Caco-2 (cell line): ENCODE measurements at regions not wholly inside any gene's neighbourhood (a gene's known extent, or its start where the extent isn't known, plus 50 kb on each side); places are given as distances from the start of the nearest gene placed in this dataset.

Source experiments
- BruUV-seq: library from RNA; stranded (reverse); fragments of 400-500 nt; replicated peaks from 2 replicates; lab custom pipeline; 2021; lab: Mats Ljungman, UMichigan
- CTCF ChIA-PET: fragments of 300-600 bp; sonication (Branson Sonifier 250); formaldehyde crosslinking; loops from one replicate; lab custom pipeline; 2022; ENCODE audit warnings: antibody characterized with exemption; lab: Charles Lee
- POLR2A ChIA-PET: fragments of 300-600 bp; sonication (Branson Sonifier 250); formaldehyde crosslinking; loops from one replicate; lab custom pipeline; 2022; ENCODE audit warnings: antibody characterized with exemption; lab: Charles Lee
- DNase-seq, 2 experiments: peaks; one replicate each; pipeline versions ENCODE4 v3.0.0 to v3.0.0-alpha.2; 2020 to 2022
- H3K27me3 ChIP-seq: replicated peaks from 2 replicates; pipeline ENCODE4 v1.6.0; 2011; ENCODE audit warnings: low read length; ENCODE audit not compliant: control insufficient read depth, insufficient read depth
- H3K36me3 ChIP-seq: 2 replicates; pipeline ENCODE4 v1.5.1; 2011; ENCODE audit warnings: low read length; ENCODE audit not compliant: control insufficient read depth, insufficient read depth
- H3K4me1 ChIP-seq: fragments of 250-450 bp; sonication (Bioruptor Pico); 2 replicates; pipeline ENCODE4 v1.5.1; 2020; ENCODE audit warnings: mild to moderate bottlenecking
- H3K4me3 ChIP-seq: 2 replicates; pipeline ENCODE4 v1.5.1; 2011; ENCODE audit warnings: low read depth, mild to moderate bottlenecking, control low read depth, low read length
- H3K9me3 ChIP-seq: fragments of 250-450 bp; sonication (Bioruptor Pico); 2 replicates; pipeline ENCODE4 v1.5.1; 2020; ENCODE audit warnings: mild to moderate bottlenecking, moderate library complexity
- H3K27ac Mint-ChIP-seq: one replicate; pipeline ENCODE4 v1.8.0; 2022; ENCODE audit warnings: mixed read lengths; ENCODE audit not compliant: unreplicated experiment
- H3K27me3 Mint-ChIP-seq: one replicate; pipeline ENCODE4 v1.8.0; 2022; ENCODE audit warnings: mixed read lengths; ENCODE audit not compliant: insufficient read depth, unreplicated experiment
- H3K36me3 Mint-ChIP-seq: one replicate; pipeline ENCODE4 v1.8.0; 2022; ENCODE audit warnings: mild to moderate bottlenecking, mixed read lengths; ENCODE audit not compliant: insufficient read depth, unreplicated experiment
- H3K4me1 Mint-ChIP-seq: one replicate; pipeline ENCODE4 v1.8.0; 2022; ENCODE audit warnings: low read depth, mixed read lengths; ENCODE audit not compliant: unreplicated experiment
- H3K4me3 Mint-ChIP-seq: one replicate; pipeline ENCODE4 v1.8.0; 2022; ENCODE audit warnings: mild to moderate bottlenecking, moderate library complexity, mixed read lengths; ENCODE audit not compliant: unreplicated experiment
- H3K9me3 Mint-ChIP-seq: one replicate; pipeline ENCODE4 v1.8.0; 2022; ENCODE audit warnings: mixed read lengths; ENCODE audit not compliant: unreplicated experiment
- CTCF ChIP-seq, 2 experiments: fragments of 200-600 bp in 1 of 2; IDR thresholded peaks; 1 replicate in 1 of 2; 2 replicates in 1 of 2; pipeline versions ENCODE4 v1.5.1 to v1.8.0; 2011 to 2022; ENCODE audit warnings: antibody characterized with exemption in 1 of 2, control low read depth in 1 of 2, inconsistent platforms in 1 of 2, low read depth in 1 of 2, low read length in 1 of 2, mild to moderate bottlenecking in 1 of 2, moderate library complexity in 1 of 2; ENCODE audit not compliant: insufficient read depth in 1 of 2, severe bottlenecking in 1 of 2, unreplicated experiment in 1 of 2
- intact Hi-C: fragments of 100-400 bp; cut with micrococcal nuclease; formaldehyde crosslinking; loops from one replicate; pipeline ENCODE4 v1.10.0; 2022; ENCODE audit not compliant: unreplicated experiment

DNA sequence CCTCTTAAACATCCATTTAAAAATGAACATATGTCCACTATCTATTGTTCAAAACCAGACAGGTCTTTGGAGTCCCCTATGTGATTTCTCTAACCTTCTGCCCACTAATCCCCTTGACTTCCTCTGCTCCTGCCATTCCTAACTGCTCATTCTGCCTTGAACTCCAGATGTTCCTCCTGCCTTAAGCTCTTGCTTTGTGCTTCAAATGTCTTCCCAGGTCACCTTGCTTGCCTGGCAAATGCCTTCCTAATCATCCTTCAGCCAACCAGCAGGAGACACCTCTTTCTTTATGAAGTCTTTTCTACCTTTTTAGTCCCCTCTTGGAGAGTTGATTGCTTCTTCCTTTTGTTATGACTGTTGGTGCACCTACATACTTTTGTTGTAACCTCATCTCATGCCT is 1043.0 kb upstream of the CHAC2 start:
- POLR2A ChIA-PET = no interaction called here
- CTCF ChIA-PET = no interaction called here

GRCh38 chr2:52717836-52718235 is 1049.8 kb upstream of the CHAC2 start:
- no peak overlapping the region for H3K27ac Mint-ChIP-seq
- CTCF ChIA-PET = no interaction called here
- H3K27me3 Mint-ChIP-seq = peaks cover 3% of the 10 kb centered on the region
- no peaks in the 10 kb centered on the region for H3K9me3 Mint-ChIP-seq
- POLR2A ChIA-PET = no interaction called here
- no peak overlapping the region for H3K4me3 Mint-ChIP-seq
- no peak for TF ChIP-seq CTCF (IDR thresholded peaks at IDR 0.05; ENCODE audit: insufficient read depth in 1 of 2, low read depth in 1 of 2, low read length in 1 of 2, severe bottlenecking in 1 of 2, unreplicated experiment in 1 of 2)
- Histone ChIP-seq H3K9me3 (no peaks in the 10 kb centered on the region), H3K27me3 (no peaks in the 10 kb centered on the region), H3K36me3 (no peaks in the 10 kb centered on the region), H3K4me3 (no peak overlapping the region), H3K4me1 (no peaks in the 10 kb centered on the region)
- peaks cover 7% of the 10 kb centered on the region for H3K4me1 Mint-ChIP-seq
- BruUV-seq = no TSS peak
- no peak for DNase-seq
- H3K36me3 Mint-ChIP-seq = no peaks in the 10 kb centered on the region
- intact Hi-C loops = no loop called here

More for the DNA sequence above, 1043.0 kb upstream of the CHAC2 start:
- no peaks in the 10 kb centered on the region for H3K36me3 ChIP-seq
- H3K4me1 ChIP-seq = no peaks in the 10 kb centered on the region
- H3K4me3 ChIP-seq = no peak overlapping the region
- DNase-seq = no peak
- no peak for TF ChIP-seq CTCF (IDR thresholded peaks at IDR 0.05; ENCODE audit: insufficient read depth in 1 of 2, low read depth in 1 of 2, low read length in 1 of 2, severe bottlenecking in 1 of 2, unreplicated experiment in 1 of 2)
- no peaks in the 10 kb centered on the region for H3K36me3 Mint-ChIP-seq
- H3K4me3 Mint-ChIP-seq = no peak overlapping the region
- H3K9me3 ChIP-seq = no peaks in the 10 kb centered on the region; the same call in 1 of the 2 replicates
- no peaks in the 10 kb centered on the region for H3K27me3 ChIP-seq
- BruUV-seq = no TSS peak
- intact Hi-C loops = no loop called here
- H3K27ac Mint-ChIP-seq = no peak overlapping the region
- H3K9me3 Mint-ChIP-seq = no peaks in the 10 kb centered on the region
- H3K4me1 Mint-ChIP-seq = no peaks in the 10 kb centered on the region
- H3K27me3 Mint-ChIP-seq = peaks cover 2% of the 10 kb centered on the region

DNA sequence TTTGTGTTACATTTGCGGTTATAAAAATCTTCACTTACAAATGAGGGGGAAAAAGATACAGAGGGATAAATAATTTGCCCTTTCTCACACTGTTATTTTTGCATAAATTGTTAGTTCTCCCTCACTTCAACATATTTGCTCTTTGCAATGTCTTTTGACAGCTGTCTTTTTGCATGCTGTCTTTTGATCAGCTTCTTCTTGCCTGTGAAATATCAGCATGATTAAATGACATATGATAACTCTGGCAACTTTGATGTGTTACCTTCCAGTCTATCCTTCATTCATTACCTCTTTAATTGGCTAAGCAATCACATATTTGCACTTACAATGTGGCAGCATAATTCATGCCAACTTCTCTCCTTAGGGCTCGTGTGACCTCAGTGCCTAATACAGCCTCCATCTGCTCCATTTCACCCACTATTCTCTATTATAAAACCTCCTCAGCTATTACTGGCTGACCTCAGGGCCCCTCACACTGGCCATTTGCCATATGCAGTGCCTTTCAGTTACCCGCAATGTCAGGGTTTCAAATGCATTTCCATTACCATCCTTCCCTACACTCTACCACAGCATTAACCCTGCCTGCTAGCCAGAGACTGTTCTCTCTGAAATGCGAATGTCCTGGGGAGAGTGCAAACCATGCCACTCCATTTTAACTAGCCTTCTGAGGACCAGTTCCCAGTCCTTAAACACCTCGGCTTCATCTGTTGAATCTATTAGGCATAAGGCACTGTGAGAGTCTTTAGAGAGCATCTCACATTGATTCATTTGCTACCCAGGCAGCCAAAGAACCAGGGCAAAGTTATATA is 1056.6 kb upstream of the CHAC2 start:
- no peak overlapping the region for H3K4me3 Mint-ChIP-seq
- no TSS peak for BruUV-seq
- H3K27ac Mint-ChIP-seq = no peak overlapping the region
- Histone ChIP-seq H3K27me3 (no peaks in the 10 kb centered on the region), H3K9me3 (no peaks in the 10 kb centered on the region), H3K4me1 (no peaks in the 10 kb centered on the region), H3K36me3 (no peaks in the 10 kb centered on the region), H3K4me3 (no peak overlapping the region)
- no peaks in the 10 kb centered on the region for H3K36me3 Mint-ChIP-seq
- no peak for TF ChIP-seq CTCF (IDR thresholded peaks at IDR 0.05; ENCODE audit: insufficient read depth in 1 of 2, low read depth in 1 of 2, low read length in 1 of 2, severe bottlenecking in 1 of 2, unreplicated experiment in 1 of 2)
- CTCF ChIA-PET = no interaction called here
- POLR2A ChIA-PET = no interaction called here
- H3K4me1 Mint-ChIP-seq = no peaks in the 10 kb centered on the region
- peaks cover 2% of the 10 kb centered on the region for H3K27me3 Mint-ChIP-seq
- H3K9me3 Mint-ChIP-seq = no peaks in the 10 kb centered on the region
- no peak for DNase-seq
- intact Hi-C loops = no loop called here
